Pancreas (tissue), 10 donors: ENCODE measurements at regions not wholly inside any gene's neighbourhood (a gene's known extent, or its start where the extent isn't known, plus 50 kb on each side); places are given as distances from the start of the nearest gene placed in this dataset.
"Not testable (repeated sequence)": the region's sequence is repeated elsewhere in the genome, so short reads cannot be mapped to it uniquely, and the experiment has no call there.

Experiments used
- ATAC-seq, 4 donors: fragments of 200-7000 bp; cut with Tn5 transposase; one replicate each; pipeline versions ENCODE4 v1.8.0 to v1.9.1; 2020; ENCODE audit warnings: mild to moderate bottlenecking in 4 of 4, moderate library complexity in 4 of 4
- DNase-seq, 6 donors: peaks; one replicate each; pipeline ENCODE4 v3.0.0-alpha.2; 2020
- FAIRE-seq: peaks from 2 replicates; lab custom pipeline; 2012; peaks lifted over from hg19 to GRCh38; lab: Jason Lieb, UNC
- H3K27ac ChIP-seq, 4 donors: fragments of 200-600 bp; sonication (generic); 1 replicate in 3 of 4; 2 replicates in 1 of 4; pipeline versions ENCODE4 v1.5.0 to v1.8.0; 2020
- H3K27me3 ChIP-seq, 4 donors: fragments of 200-600 bp; one replicate each; pipeline ENCODE4 v1.8.0; 2021
- H3K36me3 ChIP-seq, 3 donors: fragments of 200-600 bp; sonication (generic) in 1 of 3; one replicate each; pipeline versions ENCODE4 v1.5.0 to v1.8.0; 2020 to 2021
- H3K4me1 ChIP-seq, 3 donors: fragments of 200-600 bp; one replicate each; pipeline ENCODE4 v1.8.0; 2021
- H3K4me3 ChIP-seq, 4 donors: fragments of 200-600 bp; sonication (generic) in 2 of 4; one replicate each; pipeline versions ENCODE4 v1.5.0 to v1.8.0; 2020 to 2021
- H3K9me3 ChIP-seq, 4 donors: fragments of 200-600 bp; one replicate each; pipeline ENCODE4 v1.8.0; 2021
- WGBS, 2 donors: extraction: QIAGEN DNeasy Blood & Tissue Kit; methylation state at CpG; one replicate each; pipeline ENCODE4 v1.1.7; 2013; 5-methylcytosine and 5-hydroxymethylcytosine counted together
- intact Hi-C, 3 donors: fragments of 100-400 bp; cut with DNase I; formaldehyde crosslinking; loops; one replicate each; pipeline versions ENCODE4 v1.11.1 to v1.14.2; 2022
- TF ChIP-seq, protein P1 (sequence below), 4 donors: fragments of 200-600 bp; sonication (generic) in 3 of 4; IDR thresholded peaks; one replicate each; pipeline versions ENCODE4 v1.5.0 to v1.8.0; 2021; ENCODE audit warnings: antibody characterized with exemption in 4 of 4
- donor health status: healthy with polysubstance abuse.
- donor health status: DM: no; HTN: no; CAD: no; lungs with moderate emphysema.
- donor health status: DM: no; HTN: no; CAD: no.
- donor health status: control.
- donor health status: control.
- donor health status: Bipolar disorder and iron deficiency.
- donor health status: DM: yes; HTN: yes; CAD: no.
- donor health status: DM: no; HTN: no; CAD: no.
- donor health status: DM: no; HTN: no; CAD: no.
- donor health status: DM: yes; HTN: yes; CAD: no.

DNA sequence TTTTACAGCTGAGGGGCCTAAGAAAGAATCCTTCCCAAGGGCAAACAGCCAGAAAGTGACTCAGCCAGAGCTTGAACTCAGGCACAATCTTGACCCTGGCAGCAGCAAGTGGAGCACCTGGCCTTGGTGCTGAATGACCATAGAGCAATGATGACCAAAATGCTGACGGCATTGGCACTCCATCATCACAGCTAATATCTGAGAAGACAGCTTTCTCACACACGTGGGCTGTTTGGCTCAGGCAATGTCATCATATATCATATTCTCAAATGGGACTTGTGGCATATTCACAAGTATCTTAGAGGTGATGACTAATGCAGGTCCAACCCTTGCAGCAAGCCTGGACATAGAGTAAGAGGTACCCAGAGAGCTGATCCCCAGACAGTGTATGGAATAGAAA, 443.9 kb upstream of the MYT1L start:
- H3K27ac ChIP-seq = no peak overlapping the region
- no peaks in the 10 kb centered on the region for H3K4me1 ChIP-seq
- no peak for DNase-seq
- no peaks in the 10 kb centered on the region for H3K27me3 ChIP-seq
- FAIRE-seq = no peak
- H3K4me3 ChIP-seq = no peak overlapping the region
- intact Hi-C loops = no loop called here
- TF ChIP-seq, protein P1, sequence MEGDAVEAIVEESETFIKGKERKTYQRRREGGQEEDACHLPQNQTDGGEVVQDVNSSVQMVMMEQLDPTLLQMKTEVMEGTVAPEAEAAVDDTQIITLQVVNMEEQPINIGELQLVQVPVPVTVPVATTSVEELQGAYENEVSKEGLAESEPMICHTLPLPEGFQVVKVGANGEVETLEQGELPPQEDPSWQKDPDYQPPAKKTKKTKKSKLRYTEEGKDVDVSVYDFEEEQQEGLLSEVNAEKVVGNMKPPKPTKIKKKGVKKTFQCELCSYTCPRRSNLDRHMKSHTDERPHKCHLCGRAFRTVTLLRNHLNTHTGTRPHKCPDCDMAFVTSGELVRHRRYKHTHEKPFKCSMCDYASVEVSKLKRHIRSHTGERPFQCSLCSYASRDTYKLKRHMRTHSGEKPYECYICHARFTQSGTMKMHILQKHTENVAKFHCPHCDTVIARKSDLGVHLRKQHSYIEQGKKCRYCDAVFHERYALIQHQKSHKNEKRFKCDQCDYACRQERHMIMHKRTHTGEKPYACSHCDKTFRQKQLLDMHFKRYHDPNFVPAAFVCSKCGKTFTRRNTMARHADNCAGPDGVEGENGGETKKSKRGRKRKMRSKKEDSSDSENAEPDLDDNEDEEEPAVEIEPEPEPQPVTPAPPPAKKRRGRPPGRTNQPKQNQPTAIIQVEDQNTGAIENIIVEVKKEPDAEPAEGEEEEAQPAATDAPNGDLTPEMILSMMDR (IDR thresholded peaks at IDR 0.05) = no peak
- no peaks in the 10 kb centered on the region for H3K36me3 ChIP-seq
- WGBS, 2 donors = 36 to 45% methylated on average over 2 of the region's 2 CpGs
- H3K9me3 ChIP-seq = no peaks in the 10 kb centered on the region
- ATAC-seq = no peak

DNA sequence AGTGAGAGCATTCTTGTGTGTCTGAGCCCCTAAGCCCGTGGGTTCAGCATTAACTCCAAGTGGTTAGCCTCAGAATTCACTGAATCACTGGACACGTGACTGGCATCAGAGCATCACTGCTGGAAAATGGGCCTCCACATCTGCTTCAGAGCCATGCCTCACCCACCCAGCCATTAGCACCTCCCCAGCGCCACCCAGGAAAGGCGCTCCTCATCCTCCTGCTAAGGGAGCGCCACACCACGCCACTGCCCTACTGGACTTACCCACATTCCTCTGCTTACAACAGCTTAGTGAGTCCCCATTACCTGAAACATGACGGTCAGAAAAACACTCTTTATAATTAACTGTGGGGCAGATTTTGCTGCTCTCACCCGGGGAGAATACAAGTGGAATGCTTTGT, 442.6 kb upstream of the MYT1L start:
- ATAC-seq (no peak), FAIRE-seq (no peak), DNase-seq (no peak)
- intact Hi-C loops = no loop called here
- Histone ChIP-seq H3K4me3 (no peak overlapping the region), H3K36me3 (no peaks in the 10 kb centered on the region), H3K27ac (no peak overlapping the region), H3K27me3 (no peaks in the 10 kb centered on the region), H3K4me1 (no peaks in the 10 kb centered on the region), H3K9me3 (no peaks in the 10 kb centered on the region)
- WGBS, 2 donors = 58 to 63% methylated on average over 8 of the region's 8 CpGs
- TF ChIP-seq, protein P1 (IDR thresholded peaks at IDR 0.05) = no peak

DNA sequence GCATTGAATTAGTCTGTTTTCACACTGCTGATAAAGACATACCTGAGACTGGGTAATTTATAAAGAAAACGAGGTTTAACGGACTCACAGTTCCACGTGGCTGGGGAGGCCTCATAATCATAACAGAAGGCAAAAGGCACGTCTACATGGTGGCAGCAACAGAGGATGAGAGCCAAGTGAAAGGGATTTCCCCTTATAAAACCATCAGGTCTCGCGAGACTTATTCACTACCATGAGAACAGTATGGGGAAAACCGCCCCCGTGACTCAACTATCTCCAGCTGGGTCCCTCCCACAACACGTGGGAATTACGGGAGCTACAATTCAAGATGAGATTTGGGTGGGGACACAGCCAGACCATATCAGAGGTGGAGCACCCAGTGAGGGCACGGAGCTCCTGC, 442.0 kb upstream of the MYT1L start:
- H3K27me3 ChIP-seq, H3K36me3 ChIP-seq, H3K4me1 ChIP-seq, H3K9me3 ChIP-seq, FAIRE-seq, DNase-seq, intact Hi-C loops, H3K27ac ChIP-seq, H3K4me3 ChIP-seq, ATAC-seq: not testable (repeated sequence)
- 67 to 72% methylated on average over 11 of the region's 11 CpGs for WGBS, 2 donors

DNA sequence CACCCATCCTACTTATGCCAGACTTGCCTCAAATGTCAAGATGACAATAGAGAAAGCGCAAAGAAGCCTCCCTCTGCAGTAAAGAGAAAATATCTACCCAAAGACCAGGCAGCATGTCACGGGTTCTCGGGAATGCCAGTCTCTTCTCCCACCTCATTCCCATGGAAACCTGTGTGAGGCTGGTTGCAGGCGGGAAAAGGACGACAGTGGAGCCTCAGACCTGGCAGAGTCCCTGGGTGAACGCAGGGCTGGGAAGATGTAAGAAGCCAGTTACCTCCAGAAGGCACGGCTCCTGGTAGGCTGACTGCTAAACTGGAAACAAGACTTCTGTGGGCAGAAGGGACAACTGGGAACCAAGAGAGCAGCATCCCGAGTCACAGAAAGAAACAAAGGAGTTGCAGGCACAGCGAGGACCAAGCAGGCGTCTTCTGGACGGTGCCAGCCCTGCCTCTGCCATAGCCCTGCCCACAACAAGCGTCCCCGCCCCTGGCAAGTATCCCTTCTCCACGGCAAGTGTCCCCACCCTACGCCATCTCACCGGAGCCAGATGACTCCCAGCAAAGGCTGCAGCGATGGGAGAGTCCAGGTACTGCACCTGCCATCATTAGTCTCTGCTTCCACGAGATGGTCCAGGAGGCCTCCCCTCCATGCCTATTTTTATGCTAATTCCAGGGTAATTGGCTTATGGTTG, 440.8 kb upstream of the MYT1L start:
- TF ChIP-seq, protein P1 (IDR thresholded peaks at IDR 0.05) = no peak
- Histone ChIP-seq H3K36me3 (no peaks in the 10 kb centered on the region), H3K9me3 (no peaks in the 10 kb centered on the region), H3K27ac (no peak overlapping the region), H3K4me3 (no peak overlapping the region), H3K27me3 (no peaks in the 10 kb centered on the region), H3K4me1 (no peaks in the 10 kb centered on the region)
- ATAC-seq (no peak), FAIRE-seq (no peak), DNase-seq (no peak)
- intact Hi-C loops = no loop called here
- 62 to 71% methylated on average over 18 of the region's 18 CpGs for WGBS, 2 donors

DNA sequence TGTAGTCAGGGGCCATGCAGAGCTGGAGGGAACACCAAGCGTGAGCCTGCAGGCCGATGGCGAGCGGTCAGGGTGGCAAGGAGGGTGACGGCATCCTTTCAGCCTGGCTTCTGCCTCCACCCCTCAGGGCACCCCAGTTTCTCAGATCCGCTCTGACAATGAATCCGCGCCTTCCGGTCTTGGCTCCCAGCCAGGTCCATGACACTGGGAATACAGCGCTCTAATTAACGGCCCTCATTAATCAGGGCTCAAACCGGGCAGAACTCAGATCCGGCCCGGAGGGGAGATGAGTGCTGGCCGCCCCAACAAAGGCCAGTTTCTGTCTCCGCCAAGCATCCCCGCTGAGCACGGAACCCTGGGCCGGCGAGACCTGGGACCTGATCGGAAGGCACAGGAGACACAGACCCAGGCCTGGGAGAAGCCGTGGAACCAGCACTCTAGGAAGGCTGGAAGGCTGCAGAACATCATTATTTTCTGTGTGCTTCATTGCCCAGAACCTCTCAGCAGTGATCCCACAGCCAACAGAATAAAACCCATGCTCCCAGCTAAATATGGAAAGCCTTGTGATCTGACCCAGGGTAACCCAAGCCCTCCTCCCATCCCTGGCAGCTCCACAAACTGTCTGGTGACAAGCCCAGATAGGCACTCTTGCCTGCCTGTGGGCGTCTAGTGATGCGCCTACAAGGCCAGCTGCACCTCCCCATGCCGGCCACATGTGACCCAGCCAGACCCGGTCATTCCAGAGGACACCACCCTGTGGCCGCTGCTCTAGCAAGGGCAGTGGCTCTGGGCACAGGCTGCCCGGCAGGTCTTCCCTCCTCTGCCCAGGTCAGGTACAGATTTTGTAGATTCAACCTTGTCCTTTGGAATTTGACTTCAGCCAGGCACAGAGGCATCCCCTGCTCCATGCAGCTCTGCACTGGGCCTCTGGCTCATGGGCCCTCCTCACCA, 438.7 kb upstream of the MYT1L start:
- Histone ChIP-seq H3K27me3 (no peaks in the 10 kb centered on the region), H3K27ac (no peak overlapping the region), H3K4me3 (no peak overlapping the region), H3K9me3 (no peaks in the 10 kb centered on the region), H3K36me3 (no peaks in the 10 kb centered on the region), H3K4me1 (no peaks in the 10 kb centered on the region)
- TF ChIP-seq, protein P1 (IDR thresholded peaks at IDR 0.05) = no peak
- 50 to 53% methylated on average over 28 of the region's 28 CpGs for WGBS, 2 donors
- peak in 1 of 4 donors; percentile 15 for ATAC-seq
- no peak for FAIRE-seq
- intact Hi-C loops = no loop called here
- peak in 1 of 6 donors; percentile 59 for DNase-seq
